ENCODE measurements at regions not wholly inside any gene's neighbourhood (a gene's known extent, or its start where the extent isn't known, plus 50 kb on each side); places are given as distances from the start of the nearest gene placed in this dataset.

GRCh38 chr2:19503406-19503805 is 145.0 kb upstream of the OSR1 start:
- Histone ChIP-seq H3K4me3 (ENCODE audit: low read depth in 1 of 3, low read length in 3 of 3) (no peak overlapping the region), H3K4me1 (ENCODE audit: control insufficient read depth in 3 of 3, insufficient read depth in 2 of 3, low read depth in 1 of 3, low read length in 2 of 3) (no peaks in the 10 kb centered on the region), H3K9me3 (ENCODE audit: control insufficient read depth in 2 of 2, insufficient read depth in 1 of 2, low read depth in 1 of 2, low read length in 1 of 2) (no peaks in the 10 kb centered on the region), H3K36me3 (ENCODE audit: control insufficient read depth in 3 of 3, insufficient read depth in 2 of 3, low read depth in 1 of 3, low read length in 3 of 3) (no peaks in the 10 kb centered on the region), H3K27me3 (ENCODE audit: control insufficient read depth in 3 of 3, insufficient read depth in 3 of 3, low read length in 3 of 3) (no peaks in the 10 kb centered on the region), H3K27ac (ENCODE audit: low read depth in 1 of 3, low read length in 2 of 3) (no peak overlapping the region)
- 84 to 90% (median 89%) methylated on average over 4 of the region's 4 CpGs for WGBS, 3 donors
- FAIRE-seq (no peak), DNase-seq (no peak)

GRCh38 chr2:19500126-19500525 is 141.7 kb upstream of the OSR1 start:
- no peaks in the 10 kb centered on the region for H3K4me1 ChIP-seq (ENCODE audit: control insufficient read depth in 3 of 3, insufficient read depth in 2 of 3, low read depth in 1 of 3, low read length in 2 of 3)
- no peaks in the 10 kb centered on the region for H3K9me3 ChIP-seq (ENCODE audit: control insufficient read depth in 2 of 2, insufficient read depth in 1 of 2, low read depth in 1 of 2, low read length in 1 of 2)
- H3K36me3 ChIP-seq (ENCODE audit: control insufficient read depth in 3 of 3, insufficient read depth in 2 of 3, low read depth in 1 of 3, low read length in 3 of 3): no peaks in the 10 kb centered on the region
- no peak overlapping the region for H3K4me3 ChIP-seq (ENCODE audit: low read depth in 1 of 3, low read length in 3 of 3)
- H3K27ac ChIP-seq (ENCODE audit: low read depth in 1 of 3, low read length in 2 of 3): no peak overlapping the region
- H3K27me3 ChIP-seq (ENCODE audit: control insufficient read depth in 3 of 3, insufficient read depth in 3 of 3, low read length in 3 of 3): no peaks in the 10 kb centered on the region
- DNase-seq: no peak
- FAIRE-seq: no peak

GRCh38 chr2:19496646-19497045 is 138.2 kb upstream of the OSR1 start:
- DNase-seq (no peak), FAIRE-seq (no peak)
- H3K27me3 ChIP-seq (ENCODE audit: control insufficient read depth in 3 of 3, insufficient read depth in 3 of 3, low read length in 3 of 3): no peaks in the 10 kb centered on the region
- H3K36me3 ChIP-seq (ENCODE audit: control insufficient read depth in 3 of 3, insufficient read depth in 2 of 3, low read depth in 1 of 3, low read length in 3 of 3): no peaks in the 10 kb centered on the region
- no peaks in the 10 kb centered on the region for H3K4me1 ChIP-seq (ENCODE audit: control insufficient read depth in 3 of 3, insufficient read depth in 2 of 3, low read depth in 1 of 3, low read length in 2 of 3)
- H3K4me3 ChIP-seq (ENCODE audit: low read depth in 1 of 3, low read length in 3 of 3): no peak overlapping the region
- H3K27ac ChIP-seq (ENCODE audit: low read depth in 1 of 3, low read length in 2 of 3): no peak overlapping the region
- no peaks in the 10 kb centered on the region for H3K9me3 ChIP-seq (ENCODE audit: control insufficient read depth in 2 of 2, insufficient read depth in 1 of 2, low read depth in 1 of 2, low read length in 1 of 2)
- WGBS, 3 donors: 74 to 81% (median 76%) methylated on average over 5 of the region's 5 CpGs

GRCh38 chr2:19494241-19494640 is 135.8 kb upstream of the OSR1 start:
- Histone ChIP-seq H3K4me3 (ENCODE audit: low read depth in 1 of 3, low read length in 3 of 3) (no peak overlapping the region), H3K27me3 (ENCODE audit: control insufficient read depth in 3 of 3, insufficient read depth in 3 of 3, low read length in 3 of 3) (no peaks in the 10 kb centered on the region), H3K4me1 (ENCODE audit: control insufficient read depth in 3 of 3, insufficient read depth in 2 of 3, low read depth in 1 of 3, low read length in 2 of 3) (no peaks in the 10 kb centered on the region), H3K9me3 (ENCODE audit: control insufficient read depth in 2 of 2, insufficient read depth in 1 of 2, low read depth in 1 of 2, low read length in 1 of 2) (no peaks in the 10 kb centered on the region), H3K36me3 (ENCODE audit: control insufficient read depth in 3 of 3, insufficient read depth in 2 of 3, low read depth in 1 of 3, low read length in 3 of 3) (no peaks in the 10 kb centered on the region), H3K27ac (ENCODE audit: low read depth in 1 of 3, low read length in 2 of 3) (no peak overlapping the region)
- WGBS, 3 donors: 44 to 71% (median 56%) methylated on average over 4 of the region's 4 CpGs
- FAIRE-seq (no peak), DNase-seq (no peak)

GRCh38 chr2:19491796-19492195 is 133.4 kb upstream of the OSR1 start:
- Histone ChIP-seq H3K9me3 (ENCODE audit: control insufficient read depth in 2 of 2, insufficient read depth in 1 of 2, low read depth in 1 of 2, low read length in 1 of 2) (no peaks in the 10 kb centered on the region), H3K4me1 (ENCODE audit: control insufficient read depth in 3 of 3, insufficient read depth in 2 of 3, low read depth in 1 of 3, low read length in 2 of 3) (no peaks in the 10 kb centered on the region), H3K27me3 (ENCODE audit: control insufficient read depth in 3 of 3, insufficient read depth in 3 of 3, low read length in 3 of 3) (no peaks in the 10 kb centered on the region), H3K4me3 (ENCODE audit: low read depth in 1 of 3, low read length in 3 of 3) (no peak overlapping the region), H3K36me3 (ENCODE audit: control insufficient read depth in 3 of 3, insufficient read depth in 2 of 3, low read depth in 1 of 3, low read length in 3 of 3) (no peaks in the 10 kb centered on the region), H3K27ac (ENCODE audit: low read depth in 1 of 3, low read length in 2 of 3) (no peak overlapping the region)
- FAIRE-seq (no peak), DNase-seq (no peak)
- 64 to 70% (median 69%) methylated on average over 3 of the region's 3 CpGs for WGBS, 3 donors

- H3K9me3 ChIP-seq (ENCODE audit: control insufficient read depth in 2 of 2, insufficient read depth in 1 of 2, low read depth in 1 of 2, low read length in 1 of 2): no peaks in the 10 kb centered on the region
- no peak for DNase-seq
- H3K4me3 ChIP-seq (ENCODE audit: low read depth in 1 of 3, low read length in 3 of 3): no peak overlapping the region
- no peak for FAIRE-seq
- WGBS, 3 donors: 48 to 76% (median 68%) methylated on average over 8 of the region's 8 CpGs
- H3K4me1 ChIP-seq (ENCODE audit: control insufficient read depth in 3 of 3, insufficient read depth in 2 of 3, low read depth in 1 of 3, low read length in 2 of 3): no peaks in the 10 kb centered on the region
- no peaks in the 10 kb centered on the region for H3K27me3 ChIP-seq (ENCODE audit: control insufficient read depth in 3 of 3, insufficient read depth in 3 of 3, low read length in 3 of 3)
- no peak overlapping the region for H3K27ac ChIP-seq (ENCODE audit: low read depth in 1 of 3, low read length in 2 of 3)
- H3K36me3 ChIP-seq (ENCODE audit: control insufficient read depth in 3 of 3, insufficient read depth in 2 of 3, low read depth in 1 of 3, low read length in 3 of 3): no peaks in the 10 kb centered on the region
These were observed 132.5 kb upstream of the OSR1 start for GRCh38 chr2:19490846-19491435.

GRCh38 chr2:19488009-19488691 is 129.7 kb upstream of the OSR1 start:
- Histone ChIP-seq H3K27ac (ENCODE audit: low read depth in 1 of 3, low read length in 2 of 3) (no peak overlapping the region), H3K36me3 (ENCODE audit: control insufficient read depth in 3 of 3, insufficient read depth in 2 of 3, low read depth in 1 of 3, low read length in 3 of 3) (no peaks in the 10 kb centered on the region), H3K4me3 (ENCODE audit: low read depth in 1 of 3, low read length in 3 of 3) (no peak overlapping the region), H3K27me3 (ENCODE audit: control insufficient read depth in 3 of 3, insufficient read depth in 3 of 3, low read length in 3 of 3) (no peaks in the 10 kb centered on the region), H3K4me1 (ENCODE audit: control insufficient read depth in 3 of 3, insufficient read depth in 2 of 3, low read depth in 1 of 3, low read length in 2 of 3) (no peaks in the 10 kb centered on the region), H3K9me3 (ENCODE audit: control insufficient read depth in 2 of 2, insufficient read depth in 1 of 2, low read depth in 1 of 2, low read length in 1 of 2) (no peaks in the 10 kb centered on the region)
- DNase-seq (no peak), FAIRE-seq (no peak)
- WGBS, 3 donors: 51 to 73% (median 53%) methylated on average over 4 of the region's 4 CpGs

GRCh38 chr2:19484736-19485135 is 126.3 kb upstream of the OSR1 start:
- FAIRE-seq: no peak
- WGBS, 3 donors: 92 to 100% (median 100%) methylated on average over 1 of the region's 1 CpG
- H3K9me3 ChIP-seq (ENCODE audit: control insufficient read depth in 2 of 2, insufficient read depth in 1 of 2, low read depth in 1 of 2, low read length in 1 of 2): no peaks in the 10 kb centered on the region
- H3K27ac ChIP-seq (ENCODE audit: low read depth in 1 of 3, low read length in 2 of 3): no peak overlapping the region
- DNase-seq: no peak
- H3K27me3 ChIP-seq (ENCODE audit: control insufficient read depth in 3 of 3, insufficient read depth in 3 of 3, low read length in 3 of 3): no peaks in the 10 kb centered on the region
- no peaks in the 10 kb centered on the region for H3K4me1 ChIP-seq (ENCODE audit: control insufficient read depth in 3 of 3, insufficient read depth in 2 of 3, low read depth in 1 of 3, low read length in 2 of 3)
- no peaks in the 10 kb centered on the region for H3K36me3 ChIP-seq (ENCODE audit: control insufficient read depth in 3 of 3, insufficient read depth in 2 of 3, low read depth in 1 of 3, low read length in 3 of 3)
- H3K4me3 ChIP-seq (ENCODE audit: low read depth in 1 of 3, low read length in 3 of 3): no peak overlapping the region

- no peak overlapping the region for H3K4me3 ChIP-seq (ENCODE audit: low read depth in 1 of 3, low read length in 3 of 3)
- WGBS, 3 donors: 65 to 76% (median 75%) methylated on average over 5 of the region's 5 CpGs
- no peaks in the 10 kb centered on the region for H3K4me1 ChIP-seq (ENCODE audit: control insufficient read depth in 3 of 3, insufficient read depth in 2 of 3, low read depth in 1 of 3, low read length in 2 of 3)
- no peaks in the 10 kb centered on the region for H3K9me3 ChIP-seq (ENCODE audit: control insufficient read depth in 2 of 2, insufficient read depth in 1 of 2, low read depth in 1 of 2, low read length in 1 of 2)
- H3K27me3 ChIP-seq (ENCODE audit: control insufficient read depth in 3 of 3, insufficient read depth in 3 of 3, low read length in 3 of 3): no peaks in the 10 kb centered on the region
- H3K27ac ChIP-seq (ENCODE audit: low read depth in 1 of 3, low read length in 2 of 3): no peak overlapping the region
- FAIRE-seq: no peak
- DNase-seq: no peak
- no peaks in the 10 kb centered on the region for H3K36me3 ChIP-seq (ENCODE audit: control insufficient read depth in 3 of 3, insufficient read depth in 2 of 3, low read depth in 1 of 3, low read length in 3 of 3)
These were observed 122.2 kb upstream of the OSR1 start for GRCh38 chr2:19480673-19481072.
